Testis (tissue), 2 donors: ENCODE measurements at regions not wholly inside any gene's neighbourhood (a gene's known extent, or its start where the extent isn't known, plus 50 kb on each side); places are given as distances from the start of the nearest gene placed in this dataset.
"Not testable (repeated sequence)": the region's sequence is repeated elsewhere in the genome, so short reads cannot be mapped to it uniquely, and the experiment has no call there.

ENCODE experiments used
- CTCF ChIP-seq, 3 experiments: fragments of 450-650 bp in 2 of 3; fragments of 200-600 bp in 1 of 3; sonication (generic) in 1 of 3; IDR thresholded peaks; one replicate each; pipeline ENCODE4 v1.5.1; 2016 to 2019; ENCODE audit warnings: antibody characterized with exemption in 3 of 3, mild to moderate bottlenecking in 2 of 3, moderate library complexity in 1 of 3
- POLR2A ChIP-seq: fragments of 450-650 bp; IDR thresholded peaks from one replicate; pipeline ENCODE4 v1.6.1; 2017; ENCODE audit warnings: antibody characterized with exemption, mild to moderate bottlenecking, moderate library complexity

DNA sequence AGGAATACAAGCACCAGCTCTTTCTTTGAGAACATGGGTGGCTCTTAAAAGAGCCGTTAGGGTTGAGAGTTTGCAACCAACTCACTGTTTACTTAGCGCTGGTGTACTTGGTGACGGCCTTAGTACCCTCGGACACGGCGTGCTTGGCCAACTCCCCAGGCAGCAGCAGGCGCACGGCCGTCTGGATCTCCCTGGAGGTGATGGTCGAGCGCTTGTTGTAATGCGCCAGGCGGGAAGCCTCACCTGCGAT is 115.3 kb upstream of the PRSS16 start:
- TF ChIP-seq CTCF (IDR thresholded peaks at IDR 0.05); POLR2A: not testable (repeated sequence)
